ENCODE measurements at regions not wholly inside any gene's neighbourhood (a gene's known extent, or its start where the extent isn't known, plus 50 kb on each side); places are given as distances from the start of the nearest gene placed in this dataset.

GRCh38 chr9:79236466-79236865 lies 335.3 kb upstream of the TLE4 start:
- DNase-seq, result no peak

DNA sequence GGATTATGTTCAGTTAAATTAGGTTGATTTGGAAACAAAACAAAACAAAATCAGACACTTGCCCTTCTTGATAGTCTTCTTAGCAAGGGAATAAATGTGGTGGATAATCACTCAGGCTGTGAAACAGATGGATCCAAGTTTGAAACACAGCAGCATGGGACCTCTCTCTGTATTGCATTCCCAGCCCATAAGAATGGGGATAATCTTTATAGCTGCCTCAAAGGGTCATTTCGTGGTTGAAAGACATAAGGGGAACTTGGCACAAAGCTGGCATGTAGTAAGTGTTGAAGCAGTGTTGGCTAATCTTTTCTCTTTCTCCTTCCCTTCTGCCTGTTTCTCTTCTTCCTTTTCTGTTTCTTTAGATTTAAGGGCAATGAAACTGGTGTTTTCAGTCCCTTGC lies 333.9 kb upstream of the TLE4 start:
- no peak for DNase-seq

DNA sequence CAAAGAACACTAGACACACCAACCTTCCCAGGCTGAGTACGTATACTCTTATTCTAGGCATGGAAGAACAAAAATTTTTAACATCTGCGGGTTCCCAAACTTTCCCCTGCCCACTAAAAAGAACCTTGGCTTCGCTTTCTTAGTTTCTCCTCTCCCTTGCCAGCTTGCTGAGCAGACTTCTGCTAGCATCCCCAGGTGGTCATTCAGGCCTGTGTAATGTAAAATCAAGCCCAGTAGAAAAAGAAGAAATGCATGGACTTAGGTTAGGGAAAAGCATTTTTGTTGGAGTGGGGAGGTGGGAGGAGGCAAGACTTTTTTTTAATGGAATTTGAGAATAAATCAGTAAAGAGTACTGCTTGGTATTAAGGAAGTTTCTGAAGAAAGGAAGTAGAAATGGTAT lies 331.0 kb upstream of the TLE4 start:
- no peak for DNase-seq

DNA sequence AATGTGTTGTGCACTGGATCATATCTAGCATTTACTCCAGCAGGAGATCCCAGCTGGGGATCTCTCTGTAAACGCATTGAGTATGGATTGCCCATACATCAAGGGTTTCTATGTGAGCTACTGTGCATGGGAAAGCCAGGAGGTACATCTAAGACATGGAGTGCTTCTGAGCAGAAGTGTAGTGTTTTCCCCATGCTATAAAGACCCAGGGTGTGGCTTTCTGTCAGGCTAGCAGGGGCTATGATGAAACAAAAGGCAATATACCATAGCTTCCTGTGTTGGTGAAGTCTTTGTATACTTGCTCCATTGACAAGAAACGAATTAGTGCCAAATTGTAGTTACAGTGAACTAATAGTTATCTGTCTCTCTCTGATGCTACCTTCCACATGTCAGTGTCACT lies 329.3 kb upstream of the TLE4 start:
- no peak for DNase-seq

GRCh38 chr9:79246170-79246569 lies 325.6 kb upstream of the TLE4 start:
- DNase-seq, result no peak

GRCh38 chr9:79247021-79247420 lies 324.7 kb upstream of the TLE4 start:
- no peak for DNase-seq

GRCh38 chr9:79250806-79251205 lies 321.0 kb upstream of the TLE4 start:
- DNase-seq, result no peak

DNA sequence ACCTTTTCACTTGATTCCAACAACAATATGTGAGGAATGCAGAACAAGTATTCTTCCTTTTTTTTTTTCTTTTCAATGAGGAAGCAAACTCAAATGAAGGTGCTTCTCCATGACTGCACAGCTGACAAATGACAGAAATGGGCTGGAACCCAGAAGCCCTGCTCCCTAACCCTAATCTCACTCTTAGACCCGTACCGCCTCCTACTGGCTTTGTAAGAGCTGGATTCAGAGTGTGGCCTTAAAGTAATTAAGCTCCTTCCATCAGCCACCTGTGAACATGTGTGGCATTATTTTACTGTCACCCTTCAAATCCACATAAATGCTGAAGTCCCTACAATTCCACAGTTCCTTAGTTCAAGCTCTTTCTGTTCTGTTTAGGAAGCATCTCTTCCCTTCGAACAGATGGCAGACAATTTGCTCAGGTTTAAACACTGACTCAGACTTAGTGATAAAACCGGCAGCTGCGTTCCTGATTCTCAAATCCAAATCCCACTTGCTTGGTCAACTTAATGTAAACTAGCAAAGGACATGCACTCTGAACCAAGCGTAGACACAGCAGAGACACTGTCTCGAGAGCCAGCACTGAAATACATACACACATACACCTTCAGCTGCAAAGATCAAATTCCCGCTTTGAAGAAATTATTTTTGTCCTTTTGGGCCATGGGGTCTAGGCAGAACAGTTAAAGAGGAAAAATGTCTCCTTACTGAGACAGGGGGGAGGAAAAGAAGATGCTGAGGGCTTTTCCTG lies 316.7 kb upstream of the TLE4 start:
- DNase-seq, result no peak

DNA sequence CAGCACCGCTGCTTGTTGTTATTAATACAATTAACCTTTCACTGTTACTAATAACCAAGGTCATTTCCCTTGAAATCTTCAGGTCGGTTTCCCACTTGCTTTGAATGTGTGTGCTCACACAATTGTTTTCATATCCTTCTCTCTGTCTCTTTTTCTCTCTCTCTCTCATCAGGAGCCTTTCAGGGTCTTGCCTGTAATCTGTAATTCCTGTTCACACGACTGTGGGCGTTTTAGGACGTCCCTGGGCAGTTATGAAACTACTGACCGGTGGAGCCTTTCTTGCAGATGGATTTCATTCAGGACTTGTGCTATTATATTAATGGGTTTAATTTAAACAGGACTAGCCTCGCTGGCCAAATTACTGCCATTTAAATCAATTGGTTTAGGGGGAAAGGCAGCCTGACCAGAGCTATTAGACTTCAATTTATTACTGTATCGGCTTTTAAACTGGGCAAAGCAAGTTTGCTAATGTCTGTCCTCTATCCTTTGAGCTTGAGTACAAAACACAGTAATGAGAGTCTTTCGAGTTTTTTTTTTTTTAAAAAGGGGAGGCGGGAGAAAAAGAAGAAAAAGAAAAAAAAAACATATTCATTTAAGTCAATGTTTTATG lies 316.0 kb upstream of the TLE4 start:
- no peak for DNase-seq

- DNase-seq, result peak; percentile 97
These were observed 315.0 kb upstream of the TLE4 start for GRCh38 chr9:79256691-79257213.

- peak; percentile 30 for DNase-seq
These were observed 314.5 kb upstream of the TLE4 start for GRCh38 chr9:79257228-79257781.

GRCh38 chr9:79257790-79258351 lies 313.9 kb upstream of the TLE4 start:
- DNase-seq, result no peak

DNA sequence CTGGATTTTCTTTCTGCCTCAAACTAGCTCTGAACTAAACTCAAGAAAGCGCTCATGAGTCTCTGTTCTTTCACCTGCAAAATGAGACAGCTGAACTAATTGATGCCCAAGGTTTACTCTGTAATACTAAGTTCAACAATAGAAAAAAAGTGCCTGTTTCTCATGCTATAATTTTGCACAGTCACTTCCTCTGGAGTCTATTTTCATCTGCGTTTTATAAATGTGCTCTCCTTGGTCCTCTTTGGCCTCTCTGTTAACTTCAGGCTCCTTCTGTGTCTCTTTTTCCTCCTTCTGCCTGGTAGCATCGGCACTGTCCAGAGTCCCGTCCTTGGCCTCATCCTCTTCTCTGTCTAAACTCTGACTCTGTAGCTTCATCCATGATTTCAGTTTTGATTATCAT lies 311.9 kb upstream of the TLE4 start:
- no peak for DNase-seq

DNA sequence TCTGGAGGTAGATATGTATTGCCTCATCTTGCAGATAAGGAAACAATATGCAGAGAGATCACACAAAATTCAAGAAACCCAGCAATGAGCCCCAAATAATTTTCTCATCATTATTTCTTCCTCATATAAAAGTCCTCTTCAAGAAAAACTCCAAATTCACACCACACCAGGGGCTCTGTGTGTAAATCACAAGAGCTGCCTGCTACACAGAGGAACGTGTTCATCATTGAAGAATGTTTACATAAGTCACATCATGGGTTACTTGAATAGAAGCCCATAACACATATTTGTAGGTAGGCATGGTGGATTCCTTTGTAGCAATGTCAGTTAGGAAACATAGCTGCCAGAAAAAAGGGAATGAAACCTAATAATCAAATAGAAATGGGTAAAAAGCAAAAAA lies 308.1 kb upstream of the TLE4 start:
- peak; percentile 63 for DNase-seq

DNA sequence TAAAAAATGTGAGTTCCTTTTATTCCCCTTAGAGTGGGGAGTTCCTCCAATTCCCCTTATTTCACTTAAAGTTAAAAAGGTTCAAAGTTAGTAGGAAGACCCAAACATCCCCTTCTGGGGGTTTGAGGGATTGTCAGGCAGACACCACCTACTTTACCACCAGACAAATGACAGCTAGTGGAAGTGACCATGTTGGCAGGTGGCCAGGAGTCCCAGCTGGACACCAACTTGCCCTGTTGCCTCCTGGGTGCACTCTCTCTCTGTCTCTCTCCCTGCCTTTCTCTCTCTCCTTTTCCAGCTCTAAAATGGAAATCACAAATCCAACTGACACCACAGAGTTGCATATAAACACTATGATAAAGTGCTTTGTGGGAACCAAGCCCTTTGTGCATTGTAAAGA lies 307.7 kb upstream of the TLE4 start:
- no peak for DNase-seq

DNA sequence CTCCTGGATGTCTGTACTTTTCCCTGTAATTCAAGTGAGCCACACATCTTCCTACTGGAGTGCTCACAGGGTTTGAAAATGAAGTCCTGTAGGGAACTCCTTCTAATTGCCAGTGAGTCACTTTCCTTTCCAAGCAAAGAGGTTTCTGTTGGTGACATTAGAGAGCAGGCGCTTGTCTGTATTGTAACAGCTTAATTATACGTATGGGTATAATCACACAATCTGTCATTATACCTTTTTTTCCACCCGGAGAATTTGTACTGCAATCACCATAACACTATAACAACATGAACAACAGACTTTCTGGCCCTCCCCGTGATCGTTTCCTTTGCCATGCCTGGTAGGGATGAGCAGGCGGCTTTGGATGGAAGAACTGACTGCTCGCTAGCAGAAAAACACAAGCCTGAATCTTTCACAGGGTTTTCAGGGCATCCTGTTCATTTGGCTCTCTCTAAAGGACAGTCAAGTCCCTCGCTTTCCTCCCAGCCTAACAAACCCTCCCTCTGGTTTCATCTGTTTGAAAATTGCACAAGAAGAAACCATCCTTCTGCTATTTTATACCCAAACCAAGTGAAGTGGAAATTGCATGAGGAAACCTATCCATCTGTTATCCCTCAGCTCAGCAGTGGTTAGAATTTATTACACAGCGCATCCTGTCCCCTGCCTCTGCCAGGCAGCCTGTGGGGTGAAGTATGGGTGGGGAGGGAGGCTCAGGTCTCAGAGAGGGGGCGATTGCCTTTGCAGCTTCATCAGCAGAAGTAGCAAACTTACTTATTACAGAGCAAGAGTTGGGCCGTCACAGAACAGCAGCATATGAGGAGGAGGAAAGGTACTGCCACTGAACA lies 307.0 kb upstream of the TLE4 start:
- peak; percentile 51 for DNase-seq

DNA sequence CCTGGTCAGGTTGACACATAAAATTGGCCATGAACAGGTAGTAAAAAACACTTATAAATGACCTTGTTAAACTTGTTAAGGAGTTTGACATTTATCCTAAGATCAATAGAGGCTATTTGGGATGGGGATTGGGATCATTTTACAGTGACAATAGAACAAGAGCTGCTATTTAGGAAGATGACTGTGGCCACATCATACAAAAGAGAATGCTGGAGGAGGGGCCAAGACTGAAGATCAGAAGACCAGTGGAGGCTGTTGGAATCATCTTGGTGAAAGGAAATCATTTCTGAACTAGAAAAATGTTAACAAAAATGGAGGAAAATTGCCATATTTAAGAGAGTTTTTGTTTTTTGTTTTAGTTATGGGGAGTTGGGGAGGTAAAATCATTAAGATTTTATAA lies 304.8 kb upstream of the TLE4 start:
- peak; percentile 46 for DNase-seq

DNA sequence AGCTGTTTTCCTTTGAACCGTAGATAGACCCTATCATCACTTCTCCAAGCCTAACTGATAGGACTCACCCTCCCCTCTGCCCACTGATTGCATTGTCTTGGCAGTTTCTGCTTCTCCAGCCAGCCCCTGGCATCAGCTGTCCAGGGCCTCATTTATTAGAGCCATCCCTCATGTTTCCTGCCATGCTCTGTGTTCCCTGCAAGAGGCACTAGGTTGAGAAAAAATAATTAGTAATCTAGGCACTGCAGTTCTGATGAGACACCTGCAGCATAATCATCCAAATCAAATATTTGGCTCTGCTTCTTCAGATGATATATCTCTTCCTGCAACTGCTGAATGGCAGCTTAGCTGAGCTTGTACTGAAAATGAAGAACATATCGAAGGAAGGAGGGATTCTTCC lies 303.0 kb upstream of the TLE4 start:
- no peak for DNase-seq

GRCh38 chr9:79273311-79273710 lies 298.5 kb upstream of the TLE4 start:
- DNase-seq, result no peak

DNA sequence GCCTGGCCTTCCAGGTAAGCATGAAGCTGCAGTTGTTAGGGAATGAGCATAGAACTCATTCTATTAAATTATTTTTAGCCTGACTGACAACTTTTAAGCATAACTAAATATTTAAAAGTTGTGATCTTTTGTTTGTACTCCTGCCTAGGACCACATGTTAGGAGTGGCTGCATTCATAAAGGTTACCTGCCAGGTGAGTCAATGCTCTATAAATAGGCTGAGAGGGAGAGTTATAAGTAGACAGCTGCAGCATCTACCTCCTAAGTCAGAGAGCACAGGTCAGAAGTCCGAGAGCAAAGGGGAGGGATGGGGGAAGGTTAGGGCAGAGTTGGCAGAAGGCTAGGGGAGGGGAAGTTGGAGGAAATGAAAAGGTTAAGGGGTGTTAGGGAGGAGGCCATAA lies 292.4 kb upstream of the TLE4 start:
- no peak for DNase-seq

GRCh38 chr9:79280691-79281090 lies 291.1 kb upstream of the TLE4 start:
- no peak for DNase-seq

- no peak for DNase-seq
These were observed 287.7 kb upstream of the TLE4 start for GRCh38 chr9:79284081-79284480.

Measured in fibroblast of skin of right biceps (primary cell).